ENCODE measurements at regions not wholly inside any gene's neighbourhood (a gene's known extent, or its start where the extent isn't known, plus 50 kb on each side); places are given as distances from the start of the nearest gene placed in this dataset.
A peak's percentile ranks its signal among the peaks of the same experiment; 100 is the strongest.

- Histone ChIP-seq H3K27me3 (ENCODE audit: control insufficient read depth, insufficient read depth, low read length) (no peaks in the 10 kb centered on the region), H3K9me3 (ENCODE audit: control insufficient read depth, insufficient read depth, low read length) (no peaks in the 10 kb centered on the region), H3K4me3 (ENCODE audit: low read length) (no peak overlapping the region), H3K27ac (ENCODE audit: low read length) (no peak overlapping the region), H3K4me1 (ENCODE audit: control insufficient read depth, insufficient read depth, low read length) (peaks cover 2% of the 10 kb centered on the region; the same call in 1 of the 2 replicates), H3K36me3 (ENCODE audit: control insufficient read depth, insufficient read depth, low read length) (no peaks in the 10 kb centered on the region)
- DNase-seq (ENCODE audit: low read depth, low spot score): no peak
Observed at GRCh38 chr18:38933910-38934510, 1368.4 kb upstream of the CELF4 start.

DNA sequence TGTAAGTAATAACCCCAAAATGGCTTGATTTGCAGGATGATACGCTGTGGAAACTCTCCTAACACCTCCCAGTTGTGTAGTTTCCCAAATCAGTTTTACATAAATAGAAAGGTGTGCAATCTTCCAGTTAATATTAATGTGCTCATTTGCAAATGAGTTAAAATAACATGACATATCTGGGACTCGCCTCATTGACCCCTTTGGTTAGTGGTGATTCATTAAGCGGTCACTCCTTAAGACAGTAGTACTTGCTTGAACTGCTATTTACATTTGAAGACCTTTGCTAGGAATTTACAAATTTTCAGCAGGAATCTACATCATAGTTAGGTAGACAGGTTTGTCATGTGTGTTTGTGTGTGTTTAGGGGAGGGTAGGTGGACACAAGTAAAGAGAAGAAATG lies 1367.7 kb upstream of the CELF4 start:
- Histone ChIP-seq H3K9me3 (ENCODE audit: control insufficient read depth, insufficient read depth, low read length) (no peaks in the 10 kb centered on the region), H3K27ac (ENCODE audit: low read length) (no peak overlapping the region), H3K27me3 (ENCODE audit: control insufficient read depth, insufficient read depth, low read length) (no peaks in the 10 kb centered on the region), H3K4me1 (ENCODE audit: control insufficient read depth, insufficient read depth, low read length) (peaks cover 2% of the 10 kb centered on the region; the same call in 1 of the 2 replicates), H3K4me3 (ENCODE audit: low read length) (no peak overlapping the region), H3K36me3 (ENCODE audit: control insufficient read depth, insufficient read depth, low read length) (no peaks in the 10 kb centered on the region)
- DNase-seq (ENCODE audit: low read depth, low spot score): no peak
- WGBS (ENCODE audit: insufficient coverage, insufficient read length): no CpG with 5 or more reads among the region's 3 CpGs

- H3K27ac ChIP-seq (ENCODE audit: low read length): no peak overlapping the region
- H3K9me3 ChIP-seq (ENCODE audit: control insufficient read depth, insufficient read depth, low read length): no peaks in the 10 kb centered on the region
- no peak for DNase-seq (ENCODE audit: low read depth, low spot score)
- no peaks in the 10 kb centered on the region for H3K36me3 ChIP-seq (ENCODE audit: control insufficient read depth, insufficient read depth, low read length)
- no peaks in the 10 kb centered on the region for H3K27me3 ChIP-seq (ENCODE audit: control insufficient read depth, insufficient read depth, low read length)
- peaks cover 2% of the 10 kb centered on the region; the same call in 1 of the 2 replicates for H3K4me1 ChIP-seq (ENCODE audit: control insufficient read depth, insufficient read depth, low read length)
- H3K4me3 ChIP-seq (ENCODE audit: low read length): no peak overlapping the region
- WGBS (ENCODE audit: insufficient coverage, insufficient read length): no CpG with 5 or more reads among the region's 3 CpGs
Observed at GRCh38 chr18:38932752-38933151, 1367.2 kb upstream of the CELF4 start.

- no peak for DNase-seq (ENCODE audit: low read depth, low spot score)
- no CpG with 5 or more reads among the region's 3 CpGs for WGBS (ENCODE audit: insufficient coverage, insufficient read length)
- peak overlapping the region; percentile 75 for H3K27ac ChIP-seq (ENCODE audit: low read length)
Observed at GRCh38 chr18:38931754-38932050, 1366.1 kb upstream of the CELF4 start.

DNA sequence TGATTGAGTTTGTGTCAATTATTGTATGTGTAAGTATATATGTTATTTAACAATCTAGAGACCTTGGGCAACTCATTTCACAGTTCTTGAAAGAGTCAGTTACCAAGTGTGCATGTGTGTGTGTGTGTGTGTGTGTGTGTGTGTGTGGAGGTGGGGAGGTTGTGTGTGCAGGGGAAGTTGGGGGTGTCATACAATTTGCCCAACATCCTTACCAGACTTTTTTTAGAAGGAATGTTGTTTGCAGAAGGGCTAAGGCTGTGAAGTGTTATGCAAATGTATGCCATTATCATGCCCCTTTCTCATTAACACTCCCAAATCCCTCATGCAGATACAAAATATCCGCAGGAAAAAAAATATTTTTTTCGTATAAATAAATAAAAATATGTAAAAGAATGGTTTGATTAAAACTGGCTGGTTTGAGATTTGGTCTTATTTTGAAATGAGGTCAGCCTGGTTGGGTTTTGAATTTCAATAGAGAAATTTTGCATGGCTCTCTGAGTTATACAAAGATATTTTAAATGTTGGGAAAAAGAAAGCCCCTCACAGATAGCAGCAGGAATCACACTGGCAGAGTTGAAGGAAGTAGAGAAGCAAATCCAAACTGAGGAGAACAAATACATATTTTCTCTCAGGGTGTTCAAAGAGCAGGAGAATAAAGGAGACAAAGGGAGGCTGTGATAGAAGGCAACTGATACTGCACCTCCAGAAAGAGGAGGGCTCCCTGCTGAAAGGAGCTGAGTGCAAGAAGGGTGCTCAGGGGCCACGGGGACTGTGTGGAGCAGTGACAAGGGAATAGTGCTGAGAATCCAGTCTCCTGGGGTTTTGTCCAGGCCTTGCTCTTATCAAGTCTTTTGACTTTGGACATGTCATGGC lies 1365.5 kb upstream of the CELF4 start:
- Histone ChIP-seq H3K9me3 (ENCODE audit: control insufficient read depth, insufficient read depth, low read length) (no peaks in the 10 kb centered on the region), H3K4me1 (ENCODE audit: control insufficient read depth, insufficient read depth, low read length) (peaks cover 2% of the 10 kb centered on the region; the same call in 1 of the 2 replicates), H3K27ac (ENCODE audit: low read length) (peak overlapping the region; percentile 75), H3K27me3 (ENCODE audit: control insufficient read depth, insufficient read depth, low read length) (no peaks in the 10 kb centered on the region), H3K4me3 (ENCODE audit: low read length) (no peak overlapping the region), H3K36me3 (ENCODE audit: control insufficient read depth, insufficient read depth, low read length) (no peaks in the 10 kb centered on the region)
- DNase-seq (ENCODE audit: low read depth, low spot score): no peak
- WGBS (ENCODE audit: insufficient coverage, insufficient read length): no CpG with 5 or more reads among the region's 3 CpGs

More at GRCh38 chr18:38931754-38932050, 1366.1 kb upstream of the CELF4 start:
- Histone ChIP-seq H3K4me3 (ENCODE audit: low read length) (no peak overlapping the region), H3K27me3 (ENCODE audit: control insufficient read depth, insufficient read depth, low read length) (no peaks in the 10 kb centered on the region), H3K36me3 (ENCODE audit: control insufficient read depth, insufficient read depth, low read length) (no peaks in the 10 kb centered on the region), H3K4me1 (ENCODE audit: control insufficient read depth, insufficient read depth, low read length) (peaks cover 2% of the 10 kb centered on the region; the same call in 1 of the 2 replicates), H3K9me3 (ENCODE audit: control insufficient read depth, insufficient read depth, low read length) (no peaks in the 10 kb centered on the region)

GRCh38 chr18:38923540-38923939 lies 1357.9 kb upstream of the CELF4 start:
- Histone ChIP-seq H3K9me3 (ENCODE audit: control insufficient read depth, insufficient read depth, low read length) (no peaks in the 10 kb centered on the region), H3K4me1 (ENCODE audit: control insufficient read depth, insufficient read depth, low read length) (no peaks in the 10 kb centered on the region), H3K27ac (ENCODE audit: low read length) (no peak overlapping the region), H3K36me3 (ENCODE audit: control insufficient read depth, insufficient read depth, low read length) (no peaks in the 10 kb centered on the region), H3K27me3 (ENCODE audit: control insufficient read depth, insufficient read depth, low read length) (no peaks in the 10 kb centered on the region), H3K4me3 (ENCODE audit: low read length) (no peak overlapping the region)
- no CpG with 5 or more reads among the region's 3 CpGs for WGBS (ENCODE audit: insufficient coverage, insufficient read length)
- no peak for DNase-seq (ENCODE audit: low read depth, low spot score)

DNA sequence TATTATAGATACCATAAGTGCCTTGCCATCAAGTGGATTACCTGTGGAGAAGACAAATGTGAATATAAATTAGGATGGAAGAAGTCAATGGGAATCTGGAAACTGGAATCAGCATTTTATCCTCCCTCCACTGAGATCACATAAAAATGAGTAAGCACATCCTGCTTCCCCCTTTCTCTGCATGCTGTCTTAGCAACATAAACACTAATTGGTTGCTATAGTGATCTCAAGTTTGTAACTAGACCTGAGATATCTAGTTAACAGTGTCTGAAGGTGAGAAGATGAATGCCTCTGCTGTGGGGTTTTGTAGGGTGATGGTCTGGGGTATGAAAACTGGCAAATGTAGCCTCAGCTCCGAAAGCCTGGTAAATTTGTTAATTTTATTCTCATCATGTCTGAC lies 1357.5 kb upstream of the CELF4 start:
- H3K36me3 ChIP-seq (ENCODE audit: control insufficient read depth, insufficient read depth, low read length): no peaks in the 10 kb centered on the region
- no peak overlapping the region for H3K27ac ChIP-seq (ENCODE audit: low read length)
- no peaks in the 10 kb centered on the region for H3K9me3 ChIP-seq (ENCODE audit: control insufficient read depth, insufficient read depth, low read length)
- WGBS (ENCODE audit: insufficient coverage, insufficient read length): no CpG with 5 or more reads among the region's 1 CpG
- H3K27me3 ChIP-seq (ENCODE audit: control insufficient read depth, insufficient read depth, low read length): no peaks in the 10 kb centered on the region
- H3K4me1 ChIP-seq (ENCODE audit: control insufficient read depth, insufficient read depth, low read length): no peaks in the 10 kb centered on the region
- DNase-seq (ENCODE audit: low read depth, low spot score): no peak
- no peak overlapping the region for H3K4me3 ChIP-seq (ENCODE audit: low read length)

- Histone ChIP-seq H3K27me3 (ENCODE audit: control insufficient read depth, insufficient read depth, low read length) (no peaks in the 10 kb centered on the region), H3K4me1 (ENCODE audit: control insufficient read depth, insufficient read depth, low read length) (no peaks in the 10 kb centered on the region), H3K36me3 (ENCODE audit: control insufficient read depth, insufficient read depth, low read length) (no peaks in the 10 kb centered on the region), H3K9me3 (ENCODE audit: control insufficient read depth, insufficient read depth, low read length) (no peaks in the 10 kb centered on the region), H3K4me3 (ENCODE audit: low read length) (no peak overlapping the region), H3K27ac (ENCODE audit: low read length) (no peak overlapping the region)
- WGBS (ENCODE audit: insufficient coverage, insufficient read length): no CpG with 5 or more reads among the region's 2 CpGs
- DNase-seq (ENCODE audit: low read depth, low spot score): no peak
Observed at GRCh38 chr18:38909972-38910371, 1344.4 kb upstream of the CELF4 start.

DNA sequence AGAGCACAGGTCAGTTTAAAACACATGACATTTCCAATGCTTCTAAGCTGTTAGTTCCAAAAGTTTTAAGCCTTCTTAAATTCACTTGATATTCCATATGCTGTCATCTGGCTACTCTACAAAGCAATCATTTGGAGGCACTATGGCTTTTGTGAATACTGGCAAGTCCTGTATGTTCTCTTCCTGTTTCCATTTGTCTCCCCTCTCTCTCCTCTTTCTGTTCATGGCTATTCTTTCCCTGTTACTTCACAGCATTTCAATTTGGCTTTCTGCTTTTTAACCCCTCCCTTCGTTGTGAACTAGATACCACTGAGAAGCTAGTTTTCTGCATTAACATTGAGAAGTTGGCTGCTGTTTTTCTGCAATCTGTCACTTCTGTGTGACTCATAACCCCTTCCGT lies 1337.2 kb upstream of the CELF4 start:
- no peaks in the 10 kb centered on the region; the same call in 1 of the 2 replicates for H3K4me1 ChIP-seq (ENCODE audit: control insufficient read depth, insufficient read depth, low read length)
- no peaks in the 10 kb centered on the region for H3K36me3 ChIP-seq (ENCODE audit: control insufficient read depth, insufficient read depth, low read length)
- DNase-seq (ENCODE audit: low read depth, low spot score): no peak
- no peak overlapping the region for H3K27ac ChIP-seq (ENCODE audit: low read length)
- H3K4me3 ChIP-seq (ENCODE audit: low read length): no peak overlapping the region
- no CpG with 5 or more reads among the region's 2 CpGs for whole genome bisulfite sequencing (ENCODE audit: insufficient coverage, insufficient read length)
- no peaks in the 10 kb centered on the region for H3K27me3 ChIP-seq (ENCODE audit: control insufficient read depth, insufficient read depth, low read length)
- H3K9me3 ChIP-seq (ENCODE audit: control insufficient read depth, insufficient read depth, low read length): no peaks in the 10 kb centered on the region

DNA sequence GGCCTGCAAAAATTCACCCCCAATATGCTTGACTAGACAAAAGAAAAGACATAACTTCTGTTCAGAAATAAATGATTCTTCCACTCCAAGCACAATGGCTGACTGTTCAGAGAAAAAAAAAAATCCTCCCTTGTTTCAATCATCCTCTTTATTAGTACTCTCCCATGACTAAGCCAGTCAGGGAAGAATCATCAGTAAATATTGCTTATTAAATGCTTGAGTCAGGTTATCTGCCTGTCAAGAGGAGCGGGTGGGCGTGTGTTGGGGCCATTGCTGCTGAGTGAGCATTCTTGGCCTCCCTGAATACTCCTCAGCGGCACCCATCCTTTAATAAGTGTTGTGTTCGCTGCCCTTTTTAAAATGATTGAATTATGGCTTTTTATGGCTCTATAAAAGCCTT lies 1334.8 kb upstream of the CELF4 start:
- Histone ChIP-seq H3K4me1 (ENCODE audit: control insufficient read depth, insufficient read depth, low read length) (no peaks in the 10 kb centered on the region; the same call in 1 of the 2 replicates), H3K36me3 (ENCODE audit: control insufficient read depth, insufficient read depth, low read length) (no peaks in the 10 kb centered on the region), H3K27ac (ENCODE audit: low read length) (no peak overlapping the region), H3K9me3 (ENCODE audit: control insufficient read depth, insufficient read depth, low read length) (no peaks in the 10 kb centered on the region), H3K4me3 (ENCODE audit: low read length) (no peak overlapping the region), H3K27me3 (ENCODE audit: control insufficient read depth, insufficient read depth, low read length) (no peaks in the 10 kb centered on the region)
- WGBS (ENCODE audit: insufficient coverage, insufficient read length): no CpG with 5 or more reads among the region's 4 CpGs
- DNase-seq (ENCODE audit: low read depth, low spot score): no peak
